ENCODE measurements at regions not wholly inside any gene's neighbourhood (a gene's known extent, or its start where the extent isn't known, plus 50 kb on each side); places are given as distances from the start of the nearest gene placed in this dataset.

DNA sequence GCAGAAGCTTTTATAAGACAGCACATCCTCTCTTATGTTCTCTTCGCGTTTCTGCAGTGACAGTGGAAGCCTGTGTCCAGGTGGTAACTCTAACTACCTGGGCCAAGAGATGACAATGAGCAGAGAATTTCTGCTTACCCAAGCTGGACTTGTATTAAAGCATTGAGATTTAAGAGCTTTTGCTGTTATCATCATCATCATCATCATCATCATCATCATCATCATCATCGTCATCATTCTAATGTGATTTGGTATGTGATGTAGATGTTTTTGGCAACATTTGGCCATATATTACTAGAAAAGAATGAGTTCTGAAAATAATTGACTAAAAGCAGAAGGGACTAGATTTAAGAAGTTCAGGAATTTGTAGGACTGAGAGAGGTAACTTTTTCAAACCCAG lies 401.3 kb downstream of the BRINP1 start:
- no peaks in the 10 kb centered on the region for H3K27me3 ChIP-seq (replicated peaks; ENCODE audit: control insufficient read depth, insufficient read depth, low read length)

GRCh38 chr9:118975736-118976135 lies 393.5 kb downstream of the BRINP1 start:
- H3K4me1 Mint-ChIP-seq (ENCODE audit: low read depth, unreplicated experiment) = no peaks in the 10 kb centered on the region
- H3K9me3 ChIP-seq = no peaks in the 10 kb centered on the region; the same call in 1 of the 2 replicates
- H3K36me3 Mint-ChIP-seq (ENCODE audit: insufficient read depth, unreplicated experiment) = no peaks in the 10 kb centered on the region
- POLR2A ChIA-PET = no interaction called here
- no peaks in the 10 kb centered on the region for H3K4me1 ChIP-seq
- CTCF ChIA-PET = no interaction called here
- H3K27ac Mint-ChIP-seq (ENCODE audit: unreplicated experiment) = no peak overlapping the region
- no peak overlapping the region for H3K4me3 Mint-ChIP-seq (ENCODE audit: unreplicated experiment)
- H3K4me3 ChIP-seq (ENCODE audit: low read depth, low read length) = no peak overlapping the region
- TF ChIP-seq, protein P1, sequence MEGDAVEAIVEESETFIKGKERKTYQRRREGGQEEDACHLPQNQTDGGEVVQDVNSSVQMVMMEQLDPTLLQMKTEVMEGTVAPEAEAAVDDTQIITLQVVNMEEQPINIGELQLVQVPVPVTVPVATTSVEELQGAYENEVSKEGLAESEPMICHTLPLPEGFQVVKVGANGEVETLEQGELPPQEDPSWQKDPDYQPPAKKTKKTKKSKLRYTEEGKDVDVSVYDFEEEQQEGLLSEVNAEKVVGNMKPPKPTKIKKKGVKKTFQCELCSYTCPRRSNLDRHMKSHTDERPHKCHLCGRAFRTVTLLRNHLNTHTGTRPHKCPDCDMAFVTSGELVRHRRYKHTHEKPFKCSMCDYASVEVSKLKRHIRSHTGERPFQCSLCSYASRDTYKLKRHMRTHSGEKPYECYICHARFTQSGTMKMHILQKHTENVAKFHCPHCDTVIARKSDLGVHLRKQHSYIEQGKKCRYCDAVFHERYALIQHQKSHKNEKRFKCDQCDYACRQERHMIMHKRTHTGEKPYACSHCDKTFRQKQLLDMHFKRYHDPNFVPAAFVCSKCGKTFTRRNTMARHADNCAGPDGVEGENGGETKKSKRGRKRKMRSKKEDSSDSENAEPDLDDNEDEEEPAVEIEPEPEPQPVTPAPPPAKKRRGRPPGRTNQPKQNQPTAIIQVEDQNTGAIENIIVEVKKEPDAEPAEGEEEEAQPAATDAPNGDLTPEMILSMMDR (IDR thresholded peaks at IDR 0.05; ENCODE audit: insufficient read depth in 1 of 2, low read depth in 1 of 2, low read length in 1 of 2, severe bottlenecking in 1 of 2, unreplicated experiment in 1 of 2) = no peak
- no peaks in the 10 kb centered on the region for H3K36me3 ChIP-seq (ENCODE audit: control insufficient read depth, insufficient read depth, low read length)
- no peaks in the 10 kb centered on the region for H3K27me3 ChIP-seq (replicated peaks; ENCODE audit: control insufficient read depth, insufficient read depth, low read length)
- no peak for DNase-seq
- no TSS peak for BruUV-seq (replicated peaks)
- H3K27me3 Mint-ChIP-seq (ENCODE audit: insufficient read depth, unreplicated experiment) = no peaks in the 10 kb centered on the region
- intact Hi-C loops (cut with micrococcal nuclease; ENCODE audit: unreplicated experiment) = no loop called here
- no peaks in the 10 kb centered on the region for H3K9me3 Mint-ChIP-seq (ENCODE audit: unreplicated experiment)

More for the DNA sequence above, 401.3 kb downstream of the BRINP1 start:
- CTCF ChIA-PET = no interaction called here
- no peaks in the 10 kb centered on the region for H3K36me3 Mint-ChIP-seq (ENCODE audit: insufficient read depth, unreplicated experiment)
- no peak overlapping the region for H3K27ac Mint-ChIP-seq (ENCODE audit: unreplicated experiment)
- BruUV-seq (replicated peaks) = no TSS peak
- no peaks in the 10 kb centered on the region for H3K36me3 ChIP-seq (ENCODE audit: control insufficient read depth, insufficient read depth, low read length)
- TF ChIP-seq, protein P1 (IDR thresholded peaks at IDR 0.05; ENCODE audit: insufficient read depth in 1 of 2, low read depth in 1 of 2, low read length in 1 of 2, severe bottlenecking in 1 of 2, unreplicated experiment in 1 of 2) = no peak
- POLR2A ChIA-PET = no interaction called here
- H3K4me1 Mint-ChIP-seq (ENCODE audit: low read depth, unreplicated experiment) = no peaks in the 10 kb centered on the region
- no peak overlapping the region for H3K4me3 ChIP-seq (ENCODE audit: low read depth, low read length)
- no peaks in the 10 kb centered on the region for H3K27me3 Mint-ChIP-seq (ENCODE audit: insufficient read depth, unreplicated experiment)
- no peaks in the 10 kb centered on the region; the same call in 1 of the 2 replicates for H3K9me3 ChIP-seq
- DNase-seq = no peak
- H3K4me1 ChIP-seq = no peaks in the 10 kb centered on the region
- intact Hi-C loops (cut with micrococcal nuclease; ENCODE audit: unreplicated experiment) = no loop called here
- no peak overlapping the region for H3K4me3 Mint-ChIP-seq (ENCODE audit: unreplicated experiment)
- H3K9me3 Mint-ChIP-seq (ENCODE audit: unreplicated experiment) = no peaks in the 10 kb centered on the region

GRCh38 chr9:118976160-118976559 lies 393.1 kb downstream of the BRINP1 start:
- ChIA-PET CTCF (no interaction called here), POLR2A (no interaction called here)
- Mint-ChIP-seq H3K36me3 (ENCODE audit: insufficient read depth, unreplicated experiment) (no peaks in the 10 kb centered on the region), H3K4me1 (ENCODE audit: low read depth, unreplicated experiment) (no peaks in the 10 kb centered on the region), H3K27ac (ENCODE audit: unreplicated experiment) (no peak overlapping the region), H3K4me3 (ENCODE audit: unreplicated experiment) (no peak overlapping the region), H3K27me3 (ENCODE audit: insufficient read depth, unreplicated experiment) (no peaks in the 10 kb centered on the region), H3K9me3 (ENCODE audit: unreplicated experiment) (no peaks in the 10 kb centered on the region)
- no peaks in the 10 kb centered on the region; the same call in 1 of the 2 replicates for H3K9me3 ChIP-seq
- no peaks in the 10 kb centered on the region for H3K36me3 ChIP-seq (ENCODE audit: control insufficient read depth, insufficient read depth, low read length)
- BruUV-seq (replicated peaks) = no TSS peak
- H3K4me1 ChIP-seq = no peaks in the 10 kb centered on the region
- H3K4me3 ChIP-seq (ENCODE audit: low read depth, low read length) = no peak overlapping the region
- intact Hi-C loops (cut with micrococcal nuclease; ENCODE audit: unreplicated experiment) = no loop called here
- TF ChIP-seq, protein P1 (IDR thresholded peaks at IDR 0.05; ENCODE audit: insufficient read depth in 1 of 2, low read depth in 1 of 2, low read length in 1 of 2, severe bottlenecking in 1 of 2, unreplicated experiment in 1 of 2) = no peak
- no peak for DNase-seq
- no peaks in the 10 kb centered on the region for H3K27me3 ChIP-seq (replicated peaks; ENCODE audit: control insufficient read depth, insufficient read depth, low read length)

All from Caco-2 (cell line).